ENCODE measurements at regions not wholly inside any gene's neighbourhood (a gene's known extent, or its start where the extent isn't known, plus 50 kb on each side); places are given as distances from the start of the nearest gene placed in this dataset.
"Not testable (repeated sequence)": the region's sequence is repeated elsewhere in the genome, so short reads cannot be mapped to it uniquely, and the experiment has no call there.

GRCh38 chr20:25850133-25850532, 153.5 kb upstream of the ZNF337 start:
- TF ChIP-seq EZH2 (IDR thresholded peaks at IDR 0.05; ENCODE audit: borderline replicate concordance, low read depth, low read length, poor library complexity, severe bottlenecking); CTCF (conservative IDR thresholded peaks at IDR 0.05; ENCODE audit: low read depth, low read length): not testable (repeated sequence)
